22Rv1 (cell line): ENCODE measurements at regions not wholly inside any gene's neighbourhood (a gene's known extent, or its start where the extent isn't known, plus 50 kb on each side); places are given as distances from the start of the nearest gene placed in this dataset.

Experiments
- H3K27ac ChIP-seq: fragments of 450-650 bp; 2 replicates; pipeline ENCODE4 v1.5.1; 2017
- ZFX ChIP-seq: fragments of 450-650 bp; IDR thresholded peaks from 2 replicates; pipeline ENCODE4 v1.6.1; 2017; ENCODE audit warnings: antibody characterized with exemption, borderline replicate concordance
- TF ChIP-seq, protein P1 (sequence below): fragments of 450-650 bp; IDR thresholded peaks from 2 replicates; pipeline ENCODE4 v1.5.1; 2017; ENCODE audit warnings: mild to moderate bottlenecking

DNA sequence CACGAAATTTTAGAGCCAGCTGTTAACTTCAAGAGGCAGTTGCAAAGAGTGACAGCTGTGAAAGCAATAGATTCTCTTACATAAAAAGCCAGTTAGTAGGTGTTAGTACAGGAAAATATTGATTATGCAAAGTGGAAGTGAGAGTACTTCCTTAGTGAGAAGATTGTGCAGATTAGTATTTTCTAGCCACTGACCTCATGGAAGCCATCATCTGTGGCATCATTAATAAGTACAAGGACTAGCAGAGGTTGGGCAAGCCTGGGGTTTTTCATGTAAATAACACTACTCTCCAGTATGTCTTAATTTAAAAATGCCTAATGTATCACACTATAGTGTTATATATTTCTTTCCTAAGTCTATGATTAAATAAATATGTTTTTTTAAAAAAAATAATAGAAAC, 166.2 kb upstream of the DTNA start:
- TF ChIP-seq ZFX = no peak
- H3K27ac ChIP-seq = no peak overlapping the region

DNA sequence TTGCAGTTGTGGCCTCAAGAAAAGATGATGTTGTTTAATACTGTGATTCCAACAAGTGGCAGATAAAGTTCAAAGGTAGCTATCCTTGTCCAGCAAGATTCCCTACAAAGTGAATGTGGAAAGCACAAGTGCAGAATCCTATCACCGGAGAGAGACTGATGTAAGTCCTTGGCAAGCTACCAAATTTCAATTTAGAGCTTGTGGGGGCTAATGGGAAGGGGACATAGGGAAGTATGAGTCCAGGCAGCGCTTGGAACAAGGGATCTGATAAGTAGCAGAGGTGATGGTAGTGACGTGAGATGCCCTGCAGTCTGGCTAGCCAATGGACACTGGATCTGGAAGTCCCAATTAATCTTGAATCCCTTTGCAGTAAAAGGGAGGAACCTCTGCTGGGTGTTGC, 165.2 kb upstream of the DTNA start:
- no peak overlapping the region for H3K27ac ChIP-seq
- no peak for TF ChIP-seq ZFX
- TF ChIP-seq, protein P1, sequence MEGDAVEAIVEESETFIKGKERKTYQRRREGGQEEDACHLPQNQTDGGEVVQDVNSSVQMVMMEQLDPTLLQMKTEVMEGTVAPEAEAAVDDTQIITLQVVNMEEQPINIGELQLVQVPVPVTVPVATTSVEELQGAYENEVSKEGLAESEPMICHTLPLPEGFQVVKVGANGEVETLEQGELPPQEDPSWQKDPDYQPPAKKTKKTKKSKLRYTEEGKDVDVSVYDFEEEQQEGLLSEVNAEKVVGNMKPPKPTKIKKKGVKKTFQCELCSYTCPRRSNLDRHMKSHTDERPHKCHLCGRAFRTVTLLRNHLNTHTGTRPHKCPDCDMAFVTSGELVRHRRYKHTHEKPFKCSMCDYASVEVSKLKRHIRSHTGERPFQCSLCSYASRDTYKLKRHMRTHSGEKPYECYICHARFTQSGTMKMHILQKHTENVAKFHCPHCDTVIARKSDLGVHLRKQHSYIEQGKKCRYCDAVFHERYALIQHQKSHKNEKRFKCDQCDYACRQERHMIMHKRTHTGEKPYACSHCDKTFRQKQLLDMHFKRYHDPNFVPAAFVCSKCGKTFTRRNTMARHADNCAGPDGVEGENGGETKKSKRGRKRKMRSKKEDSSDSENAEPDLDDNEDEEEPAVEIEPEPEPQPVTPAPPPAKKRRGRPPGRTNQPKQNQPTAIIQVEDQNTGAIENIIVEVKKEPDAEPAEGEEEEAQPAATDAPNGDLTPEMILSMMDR = no peak

DNA sequence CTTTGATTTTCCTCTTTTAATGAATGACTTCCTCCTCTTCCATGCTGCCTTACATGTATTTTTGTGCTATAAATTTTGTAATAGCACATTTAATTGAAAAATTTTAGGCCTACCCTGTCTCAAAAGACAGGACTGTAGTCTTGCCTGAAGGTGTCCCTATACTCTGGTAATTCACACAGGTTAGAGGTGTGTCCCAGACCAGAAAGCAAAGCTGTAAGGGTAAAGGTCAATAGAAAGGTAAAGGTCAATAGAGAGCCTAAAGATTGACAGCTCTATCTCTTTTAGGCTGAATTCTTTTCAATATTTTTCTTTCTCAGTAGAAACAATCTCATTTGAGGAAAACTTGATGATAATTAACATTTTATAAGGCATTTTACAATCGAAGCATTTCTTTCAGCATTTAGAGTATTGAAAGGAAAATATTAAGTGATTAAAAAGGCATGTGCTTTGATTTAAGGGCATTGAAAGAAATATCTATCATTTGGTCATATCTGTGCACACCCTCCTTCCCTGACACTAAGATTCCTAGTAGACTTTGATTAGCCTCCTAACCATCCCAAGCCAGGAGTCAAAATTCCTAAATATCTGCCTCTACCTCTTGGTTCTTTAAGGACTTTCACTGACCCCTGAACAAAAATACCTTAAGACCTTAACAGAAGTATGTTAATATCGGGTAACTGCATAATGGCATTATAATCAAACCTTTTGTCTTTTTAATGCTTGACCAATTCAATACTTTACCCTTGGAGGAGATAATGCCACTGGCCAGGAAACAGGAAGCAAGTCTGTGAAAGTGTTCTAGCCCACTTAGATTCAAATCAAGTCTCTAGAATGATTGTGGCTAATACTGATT, 161.8 kb upstream of the DTNA start:
- H3K27ac ChIP-seq = no peak overlapping the region
- TF ChIP-seq, protein P1 = no peak
- TF ChIP-seq ZFX = no peak

DNA sequence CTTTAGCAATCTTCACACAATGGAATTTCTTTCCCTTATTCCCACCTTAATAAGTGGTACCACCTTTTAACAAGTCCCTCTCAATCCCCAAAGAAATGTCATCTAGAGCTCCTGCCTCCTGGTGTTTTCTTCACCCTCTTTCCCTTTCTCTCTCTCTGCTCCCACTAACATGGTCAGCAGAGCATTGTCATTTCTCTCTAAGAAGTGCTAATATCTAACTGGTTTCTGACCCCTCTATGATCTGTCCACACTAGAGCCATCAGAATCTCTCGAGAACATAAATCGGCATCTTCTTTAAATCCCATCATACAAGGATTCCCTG, 161.2 kb upstream of the DTNA start:
- no peak for TF ChIP-seq ZFX
- TF ChIP-seq, protein P1 = no peak
- H3K27ac ChIP-seq = no peak overlapping the region

DNA sequence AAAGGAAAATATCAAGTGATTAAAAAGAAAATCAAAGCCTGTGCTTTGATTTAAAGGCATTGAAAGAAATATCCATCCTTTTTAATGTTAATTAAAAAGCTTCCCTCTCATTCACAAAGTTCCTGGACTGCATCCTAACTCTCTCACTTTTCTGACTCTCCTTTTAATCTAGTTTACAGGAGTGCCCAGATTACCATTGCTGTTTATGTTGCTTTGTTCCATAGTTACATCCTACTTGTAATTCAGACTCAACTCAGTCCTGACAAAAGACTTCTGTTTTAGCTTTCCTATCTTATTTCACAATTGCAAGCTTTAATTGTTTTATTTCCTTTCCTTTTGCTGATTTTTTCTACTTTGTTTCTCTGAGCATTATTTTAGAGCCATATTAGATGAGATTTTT, 160.7 kb upstream of the DTNA start:
- H3K27ac ChIP-seq = no peak overlapping the region
- no peak for TF ChIP-seq ZFX
- TF ChIP-seq, protein P1 = no peak

DNA sequence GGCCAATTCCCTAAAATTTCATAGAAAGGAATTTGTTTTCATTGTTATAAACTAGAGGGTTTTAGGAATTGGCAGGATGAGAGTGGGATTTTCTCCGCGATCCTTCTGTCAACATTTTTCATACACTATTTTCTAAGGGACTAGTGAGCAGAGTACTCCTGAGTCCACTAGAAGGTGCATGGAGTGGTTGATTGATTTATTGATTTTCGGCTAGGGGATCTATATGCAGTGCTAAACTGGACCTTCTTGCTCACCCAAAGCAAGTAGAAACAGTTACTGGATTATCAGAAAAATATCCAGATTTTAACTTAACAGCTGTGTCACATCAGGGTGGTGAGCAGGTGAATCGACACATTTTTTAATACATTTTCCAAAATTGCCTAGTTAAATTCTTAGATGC, 159.9 kb upstream of the DTNA start:
- no peak overlapping the region for H3K27ac ChIP-seq
- TF ChIP-seq ZFX = no peak
- TF ChIP-seq, protein P1 = no peak

DNA sequence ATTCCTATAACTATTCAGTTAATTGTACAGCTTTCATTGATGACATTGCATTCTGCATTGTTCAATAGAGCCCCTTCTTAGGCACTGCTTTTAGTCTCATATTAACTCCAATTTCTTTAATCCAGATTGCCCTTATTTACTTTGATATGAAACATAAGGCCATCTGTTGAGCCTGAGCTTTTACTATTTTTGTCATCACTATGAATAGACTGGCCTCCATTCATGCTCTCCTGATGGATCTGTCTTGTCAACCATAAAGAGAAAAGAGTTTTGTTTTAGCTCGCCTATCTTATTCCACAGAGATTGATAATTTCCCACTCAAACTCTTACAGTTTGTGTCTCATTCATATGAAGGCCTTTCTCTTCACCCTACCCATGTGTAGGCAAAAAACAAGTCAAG, 159.2 kb upstream of the DTNA start:
- TF ChIP-seq, protein P1 = no peak
- no peak for TF ChIP-seq ZFX
- H3K27ac ChIP-seq = no peak overlapping the region

DNA sequence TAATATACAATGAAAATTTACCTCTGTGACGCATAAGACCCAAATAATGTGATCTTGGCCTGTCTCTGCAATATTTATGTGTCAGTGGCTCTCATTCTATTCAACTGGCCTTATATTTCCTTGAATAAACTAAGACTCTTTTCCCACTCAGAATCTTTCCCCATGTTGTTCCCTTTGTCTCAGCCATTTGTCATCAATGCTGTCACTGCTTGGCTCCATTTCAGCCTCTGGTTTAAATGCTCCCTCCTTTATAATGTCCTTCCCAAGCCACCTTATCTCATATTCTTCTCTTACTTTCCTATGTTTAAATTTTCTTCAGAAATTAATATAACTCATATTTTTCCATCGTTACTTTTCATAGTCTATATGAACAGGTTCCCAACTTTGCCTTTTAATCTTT, 158.3 kb upstream of the DTNA start:
- TF ChIP-seq ZFX = no peak
- TF ChIP-seq, protein P1 = no peak
- no peak overlapping the region for H3K27ac ChIP-seq
